HG03457 (cell line): ENCODE measurements at regions not wholly inside any gene's neighbourhood (a gene's known extent, or its start where the extent isn't known, plus 50 kb on each side); places are given as distances from the start of the nearest gene placed in this dataset.
"Not testable (repeated sequence)": the region's sequence is repeated elsewhere in the genome, so short reads cannot be mapped to it uniquely, and the experiment has no call there.

ENCODE experiments used
- ATAC-seq: cut with Tn5 transposase; IDR thresholded peaks from one replicate; pipeline ENCODE4 v1.9.1; 2021; ENCODE audit warnings: moderate number of reproducible peaks; ENCODE audit not compliant: unreplicated experiment

GRCh38 chr2:175832866-175833265 lies 169.2 kb downstream of the LNPK start:
- ATAC-seq, result no peak

- ATAC-seq, result no peak
Measured at GRCh38 chr2:175829741-175830140, 172.3 kb downstream of the LNPK start.

- no peak for ATAC-seq
Measured at GRCh38 chr2:175827856-175828255, 174.2 kb downstream of the LNPK start.

- ATAC-seq, result no peak
Measured at GRCh38 chr2:175824243-175824642, 177.8 kb downstream of the LNPK start.

- no peak for ATAC-seq
Measured at GRCh38 chr2:175823707-175824073, 178.4 kb downstream of the LNPK start.

GRCh38 chr2:175823002-175823706 lies 178.9 kb downstream of the LNPK start:
- ATAC-seq, result no peak

- no peak for ATAC-seq
Measured at GRCh38 chr2:175817221-175817620, 184.8 kb downstream of the LNPK start.

GRCh38 chr2:175815537-175815936 lies 186.5 kb downstream of the LNPK start:
- ATAC-seq, result no peak

GRCh38 chr2:175811971-175812370 lies 190.1 kb downstream of the LNPK start:
- no peak for ATAC-seq

GRCh38 chr2:175808858-175809257 lies 193.2 kb downstream of the LNPK start:
- no peak for ATAC-seq

- ATAC-seq, result no peak
Measured at GRCh38 chr2:175808078-175808477, 194.0 kb downstream of the LNPK start.

- ATAC-seq, result no peak
Measured at GRCh38 chr2:175807031-175807873, 194.8 kb downstream of the LNPK start.

- ATAC-seq, result no peak
Measured at GRCh38 chr2:175806570-175806969, 195.5 kb downstream of the LNPK start.

- no peak for ATAC-seq
Measured at GRCh38 chr2:175806125-175806490, 196.0 kb downstream of the LNPK start.

- no peak for ATAC-seq
Measured at GRCh38 chr2:175805442-175806124, 196.5 kb downstream of the LNPK start.

- ATAC-seq, result no peak
Measured at GRCh38 chr2:175804122-175804521, 197.9 kb downstream of the LNPK start.

- not testable (repeated sequence) for ATAC-seq
Measured at GRCh38 chr2:175796422-175796821, 205.6 kb downstream of the LNPK start.

GRCh38 chr2:175793648-175794047 lies 208.4 kb downstream of the LNPK start:
- ATAC-seq, result no peak

GRCh38 chr2:175792881-175793280 lies 209.2 kb downstream of the LNPK start:
- no peak for ATAC-seq

GRCh38 chr2:175792199-175792598 lies 209.9 kb downstream of the LNPK start:
- no peak for ATAC-seq

- no peak for ATAC-seq
Measured at GRCh38 chr2:175786471-175787124, 215.5 kb downstream of the LNPK start.
